ELR (cell line): ENCODE measurements at regions not wholly inside any gene's neighbourhood (a gene's known extent, or its start where the extent isn't known, plus 50 kb on each side); places are given as distances from the start of the nearest gene placed in this dataset.
A peak's percentile ranks its signal among the peaks of the same experiment; 100 is the strongest.
"Not testable (repeated sequence)": the region's sequence is repeated elsewhere in the genome, so short reads cannot be mapped to it uniquely, and the experiment has no call there.

Experiments used
- DNase-seq: peaks from one replicate; pipeline ENCODE4 v3.0.0-alpha.2; 2015; ENCODE audit warnings: low read depth

DNA sequence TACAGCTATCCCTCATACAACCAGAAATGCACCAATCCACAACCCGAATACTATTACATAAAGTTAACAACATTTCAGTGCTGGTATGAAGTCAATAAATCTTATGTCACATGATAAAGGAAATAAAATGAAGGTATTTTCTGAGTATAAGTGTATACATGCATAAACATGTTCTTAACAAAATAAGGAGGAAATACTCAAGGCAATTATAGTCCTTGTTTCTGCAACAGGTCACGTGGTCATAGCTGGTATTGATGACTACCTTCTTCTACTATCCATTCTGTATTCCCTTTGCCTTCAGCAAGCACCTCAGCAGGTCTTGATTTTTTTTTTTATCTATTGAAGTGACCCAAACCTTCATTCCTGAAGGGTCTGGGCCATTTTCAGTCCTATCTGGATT is 675.6 kb downstream of the RPL10L start:
- no peak for DNase-seq

- DNase-seq, result no peak
These were observed 679.2 kb downstream of the RPL10L start for GRCh38 chr14:45972416-45972815.

- peak; percentile 3 for DNase-seq
These were observed 681.0 kb downstream of the RPL10L start for GRCh38 chr14:45970621-45971020.

GRCh38 chr14:45968037-45968436 is 683.5 kb downstream of the RPL10L start:
- DNase-seq, result no peak

DNA sequence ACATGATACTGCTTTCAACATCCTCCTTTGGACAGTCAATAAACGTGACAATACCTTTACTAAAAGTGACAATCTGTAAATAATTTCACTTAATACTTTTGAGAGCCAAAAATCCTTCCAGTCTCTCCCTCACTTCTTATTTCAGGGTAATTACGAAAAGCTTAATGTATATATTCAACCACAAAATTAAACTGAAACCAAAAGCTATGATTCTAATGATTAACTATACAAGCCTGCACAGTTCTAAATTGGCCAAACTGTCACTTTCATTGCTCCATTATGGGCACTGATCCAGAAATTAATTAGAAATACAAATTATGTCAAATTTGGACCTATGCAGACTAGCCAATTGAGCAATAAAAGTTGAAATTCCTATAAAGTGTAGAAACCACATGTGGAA is 696.5 kb upstream of the MIS18BP1 start:
- no peak for DNase-seq

DNA sequence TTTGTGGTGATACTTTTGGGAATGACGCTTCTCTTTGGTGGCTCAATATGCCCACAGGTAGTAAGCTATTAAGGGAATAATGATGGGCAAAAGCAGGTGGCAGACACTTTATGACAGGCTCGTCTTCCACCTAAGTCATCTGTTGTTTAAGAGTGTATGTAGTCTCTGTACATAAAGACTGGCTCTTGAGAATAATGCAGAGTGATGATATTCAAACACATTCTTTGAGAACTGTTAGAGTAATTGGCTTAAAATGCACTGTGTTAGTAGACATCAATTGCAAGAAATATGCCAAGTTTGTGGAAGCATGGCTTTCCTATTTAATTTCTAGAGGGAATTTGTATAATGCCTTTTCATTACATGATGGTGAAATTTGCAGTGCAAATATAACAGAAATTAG is 694.8 kb upstream of the MIS18BP1 start:
- DNase-seq, result no peak

GRCh38 chr14:45946251-45946650 is 693.2 kb upstream of the MIS18BP1 start:
- no peak for DNase-seq

DNA sequence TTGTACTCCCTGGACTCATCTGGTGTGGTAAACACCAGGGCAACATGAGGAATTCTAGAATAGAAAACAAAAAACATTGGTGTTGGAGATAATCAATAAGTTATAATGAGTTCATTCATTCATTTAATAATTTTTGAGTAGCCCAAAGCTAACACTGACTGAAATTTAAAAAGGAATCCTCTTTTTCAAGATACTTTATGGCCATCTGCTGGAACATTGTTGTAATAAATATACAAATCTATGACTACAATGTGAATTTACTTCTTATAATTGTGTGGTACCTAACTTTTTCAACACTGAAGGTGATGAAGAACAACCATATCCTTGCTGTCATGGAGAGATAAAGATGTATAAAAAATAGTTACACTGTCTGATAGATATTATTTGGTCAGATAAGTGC is 687.3 kb upstream of the MIS18BP1 start:
- DNase-seq, result no peak

GRCh38 chr14:45939572-45939971 is 686.6 kb upstream of the MIS18BP1 start:
- DNase-seq, result no peak

GRCh38 chr14:45919995-45920394 is 667.0 kb upstream of the MIS18BP1 start:
- DNase-seq, result peak; percentile 50

GRCh38 chr14:45916340-45916953 is 663.4 kb upstream of the MIS18BP1 start:
- DNase-seq, result no peak

- no peak for DNase-seq
These were observed 654.8 kb upstream of the MIS18BP1 start for GRCh38 chr14:45907782-45908181.

- DNase-seq, result peak; percentile 17
These were observed 653.3 kb upstream of the MIS18BP1 start for GRCh38 chr14:45906257-45906656.

GRCh38 chr14:45905672-45906071 is 652.7 kb upstream of the MIS18BP1 start:
- no peak for DNase-seq

DNA sequence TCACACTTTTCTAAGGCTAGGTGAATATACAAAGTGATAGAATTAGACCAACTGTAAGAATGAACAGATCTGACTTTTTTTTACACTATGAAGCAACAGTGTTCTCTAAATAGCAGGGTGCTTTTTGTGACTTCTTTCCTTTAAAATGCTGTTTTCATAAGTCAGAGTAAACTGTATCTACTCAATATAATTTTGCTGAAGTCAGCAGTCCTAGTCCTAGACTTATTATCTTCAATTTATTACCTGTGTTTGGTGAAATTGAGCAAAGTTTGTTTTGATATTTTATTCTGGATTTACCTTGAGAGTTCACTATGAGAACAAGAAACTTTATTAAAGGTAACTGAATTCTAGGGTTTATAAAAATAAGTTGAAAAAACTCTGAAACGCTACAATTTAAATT is 651.3 kb upstream of the MIS18BP1 start:
- no peak for DNase-seq

DNA sequence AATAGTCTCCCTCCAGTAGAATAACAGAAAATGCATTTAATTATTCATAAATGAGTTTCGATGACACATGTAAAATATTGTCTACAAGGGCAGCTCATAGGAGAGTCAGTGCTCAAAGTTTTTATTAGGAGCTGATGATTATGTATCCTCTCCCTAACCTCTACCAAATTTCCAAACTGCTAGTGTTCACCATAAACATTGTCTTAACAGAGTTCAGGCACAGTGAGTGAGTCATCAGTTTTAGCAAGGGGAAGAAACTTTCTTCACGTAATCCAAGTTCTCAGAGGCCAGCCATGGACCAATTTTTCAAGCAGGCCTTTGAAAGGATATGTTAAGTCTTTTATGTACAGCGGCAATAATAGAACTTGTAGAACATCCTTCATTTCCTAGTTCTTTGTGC is 649.2 kb upstream of the MIS18BP1 start:
- peak; percentile 5 for DNase-seq

- DNase-seq, result no peak
These were observed 644.4 kb upstream of the MIS18BP1 start for GRCh38 chr14:45897439-45897838.

DNA sequence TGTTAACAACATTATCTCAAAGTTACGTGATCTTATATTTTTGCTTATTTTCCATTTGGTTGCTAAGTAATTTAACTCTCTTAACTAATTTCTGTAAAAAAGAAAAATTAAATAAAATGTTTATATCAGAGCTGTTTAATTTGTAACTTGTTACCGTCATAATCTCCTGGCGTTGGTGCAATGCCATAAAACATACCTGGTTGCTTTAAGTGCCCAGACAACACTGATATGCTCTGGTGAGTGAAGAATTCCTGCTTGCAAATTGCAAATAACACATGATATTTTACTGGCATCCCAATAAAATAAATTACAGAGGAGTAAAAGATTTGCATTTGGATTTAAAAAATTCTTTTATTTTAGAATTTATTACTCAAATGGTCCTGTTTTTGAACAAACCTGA is 640.1 kb upstream of the MIS18BP1 start:
- DNase-seq, result no peak

DNA sequence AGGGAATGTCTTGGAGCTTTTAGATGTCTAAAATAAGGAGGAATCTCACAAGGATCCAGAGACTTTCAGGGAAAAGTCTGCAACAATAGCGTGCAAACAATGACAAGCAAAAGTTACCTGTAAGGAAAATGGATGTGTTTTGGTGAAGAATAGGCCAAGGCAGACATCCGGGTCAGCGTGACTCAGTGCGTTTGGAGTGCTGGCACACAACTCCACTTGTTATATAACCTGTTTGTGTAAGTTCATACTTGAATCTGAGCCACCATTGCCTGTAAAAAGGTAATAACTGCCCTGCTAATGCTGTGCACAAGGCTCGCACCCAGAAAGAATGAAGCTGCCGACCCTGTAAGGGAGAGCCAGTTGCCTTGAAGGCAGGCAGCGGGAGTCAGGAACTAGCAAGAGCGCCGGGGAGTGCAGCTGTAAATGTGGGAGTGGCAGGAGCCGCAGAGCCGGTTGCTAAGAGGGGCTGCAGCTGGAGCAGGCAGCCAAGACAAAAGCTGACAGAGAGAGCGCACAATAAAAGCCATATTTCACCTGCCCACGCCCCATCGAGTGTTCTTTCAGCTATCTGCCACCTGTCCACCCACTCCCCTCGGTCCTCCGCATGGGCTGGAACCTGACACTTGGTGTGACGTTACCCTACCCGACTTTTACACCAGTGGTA is 638.5 kb upstream of the MIS18BP1 start:
- DNase-seq, result no peak

DNA sequence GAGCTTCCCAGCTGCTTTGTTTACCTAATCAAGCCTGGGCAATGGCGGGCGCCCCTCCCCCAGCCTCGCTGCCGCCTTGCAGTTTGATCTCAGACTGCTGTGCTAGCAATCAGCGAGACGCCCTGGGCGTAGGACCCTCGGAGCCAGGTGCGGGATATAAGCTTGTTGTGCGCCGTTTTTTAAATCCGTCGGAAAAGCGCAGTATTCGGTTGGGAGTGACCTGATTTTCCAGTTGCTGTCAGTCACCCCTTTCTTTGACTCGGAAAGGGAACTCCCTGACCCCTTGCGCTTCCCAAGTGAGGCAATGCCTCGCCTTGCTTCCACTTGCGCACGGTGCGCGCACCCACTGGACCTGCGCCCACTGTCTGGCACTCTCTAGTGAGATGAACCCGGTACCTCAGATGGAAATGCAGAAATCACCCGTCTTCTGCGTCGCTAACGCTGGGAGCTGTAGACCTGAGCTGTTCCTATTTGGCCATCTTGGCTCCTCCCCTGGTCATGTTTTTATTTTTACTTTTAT is 635.8 kb upstream of the MIS18BP1 start:
- DNase-seq, result not testable (repeated sequence)

DNA sequence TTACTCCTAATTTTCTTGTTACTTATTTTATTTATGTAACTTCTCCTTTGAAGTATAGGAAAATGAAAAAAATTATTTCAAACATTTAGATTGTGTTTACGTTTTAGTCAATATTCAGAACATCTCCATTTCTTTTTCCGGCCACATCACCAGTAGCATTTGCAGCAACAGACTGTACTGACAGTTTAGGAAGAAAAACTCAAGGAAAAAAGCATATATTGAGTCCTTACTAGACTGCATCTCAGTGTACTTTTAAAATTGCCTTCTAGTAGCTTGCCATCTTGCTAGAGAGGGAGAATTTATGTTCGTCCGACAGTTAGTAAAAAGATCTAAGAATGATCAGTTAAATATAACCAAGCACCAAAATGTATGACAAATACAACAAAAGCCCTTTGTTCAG is 625.0 kb upstream of the MIS18BP1 start:
- no peak for DNase-seq

DNA sequence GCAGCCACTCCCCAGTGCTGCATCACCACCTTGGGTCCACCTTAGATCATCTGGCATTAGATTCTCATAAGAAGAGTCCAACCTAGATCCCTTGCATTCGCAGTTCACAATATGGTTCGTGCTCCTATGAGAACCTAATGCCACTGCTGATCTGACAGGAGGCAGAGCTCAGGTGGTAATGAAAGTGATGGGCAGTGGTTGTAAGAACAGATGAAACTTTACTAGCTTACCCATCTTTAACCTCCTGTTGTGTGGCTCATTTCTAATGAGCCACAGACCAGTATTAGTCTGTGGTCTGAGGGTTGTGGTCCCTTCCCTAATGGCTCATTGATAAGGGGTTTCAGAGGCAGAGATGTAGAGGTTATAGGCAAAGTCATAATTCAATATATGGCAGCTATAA is 615.9 kb upstream of the MIS18BP1 start:
- no peak for DNase-seq

GRCh38 chr14:45868377-45868776 is 615.4 kb upstream of the MIS18BP1 start:
- DNase-seq, result no peak
